Limb (tissue), 2 donors: ENCODE measurements at regions not wholly inside any gene's neighbourhood (a gene's known extent, or its start where the extent isn't known, plus 50 kb on each side); places are given as distances from the start of the nearest gene placed in this dataset.
A peak's percentile ranks its signal among the peaks of the same experiment; 100 is the strongest.

Experiments
- DNase-seq, 2 donors: peaks; one replicate each; pipeline ENCODE4 v3.0.0-alpha.2; 2016; ENCODE audit errors: extremely low spot score in 2 of 2

GRCh38 chr14:96617635-96618034 is 115.5 kb downstream of the PAPOLA start:
- DNase-seq: no peak

- no peak for DNase-seq
Measured at GRCh38 chr14:96622926-96623325, 120.7 kb downstream of the PAPOLA start.

GRCh38 chr14:96623676-96624484 is 121.7 kb downstream of the PAPOLA start:
- DNase-seq: no peak

- DNase-seq: peak in 1 of 2 donors; percentile 2
Measured at GRCh38 chr14:96624661-96625425, 122.7 kb downstream of the PAPOLA start.

GRCh38 chr14:96625426-96625985 is 123.3 kb downstream of the PAPOLA start:
- DNase-seq: no peak

- no peak for DNase-seq
Measured at GRCh38 chr14:96626121-96626768, 124.1 kb downstream of the PAPOLA start.

- DNase-seq: no peak
Measured at GRCh38 chr14:96626916-96627315, 124.7 kb downstream of the PAPOLA start.

GRCh38 chr14:96627386-96627785 is 125.2 kb downstream of the PAPOLA start:
- DNase-seq: no peak

GRCh38 chr14:96627811-96628775 is 125.9 kb downstream of the PAPOLA start:
- DNase-seq: no peak

GRCh38 chr14:96629082-96629481 is 126.9 kb downstream of the PAPOLA start:
- DNase-seq: no peak

- DNase-seq: no peak
Measured at GRCh38 chr14:96629558-96630222, 127.5 kb downstream of the PAPOLA start.

GRCh38 chr14:96630281-96630680 is 128.1 kb downstream of the PAPOLA start:
- DNase-seq: no peak

- DNase-seq: no peak
Measured at GRCh38 chr14:96631030-96631429, 128.8 kb downstream of the PAPOLA start.

- DNase-seq: no peak
Measured at GRCh38 chr14:96631621-96632362, 129.6 kb downstream of the PAPOLA start.

- no peak for DNase-seq
Measured at GRCh38 chr14:96632363-96632758, 130.2 kb downstream of the PAPOLA start.

GRCh38 chr14:96633096-96633495 is 130.9 kb downstream of the PAPOLA start:
- no peak for DNase-seq

GRCh38 chr14:96634481-96634880 is 132.3 kb downstream of the PAPOLA start:
- DNase-seq: no peak

GRCh38 chr14:96634896-96635295 is 132.7 kb downstream of the PAPOLA start:
- DNase-seq: no peak

GRCh38 chr14:96635850-96636249 is 133.7 kb downstream of the PAPOLA start:
- no peak for DNase-seq
